GM19397 (cell line): ENCODE measurements at regions not wholly inside any gene's neighbourhood (a gene's known extent, or its start where the extent isn't known, plus 50 kb on each side); places are given as distances from the start of the nearest gene placed in this dataset.
"Not testable (repeated sequence)": the region's sequence is repeated elsewhere in the genome, so short reads cannot be mapped to it uniquely, and the experiment has no call there.

Experiments used
- ATAC-seq: cut with Tn5 transposase; IDR thresholded peaks from one replicate; pipeline ENCODE4 v1.9.1; 2021; ENCODE audit warnings: mild to moderate bottlenecking, moderate library complexity; ENCODE audit not compliant: unreplicated experiment

- ATAC-seq: no peak
Measured at GRCh38 chr13:38012096-38012495, 142.5 kb upstream of the TRPC4 start.

- no peak for ATAC-seq
Measured at GRCh38 chr13:38008636-38009035, 139.1 kb upstream of the TRPC4 start.

GRCh38 chr13:38002606-38003005 lies 133.0 kb upstream of the TRPC4 start:
- ATAC-seq: no peak

- ATAC-seq: no peak
Measured at GRCh38 chr13:37997641-37998040, 128.1 kb upstream of the TRPC4 start.

GRCh38 chr13:37995092-37995491 lies 125.5 kb upstream of the TRPC4 start:
- ATAC-seq: no peak

GRCh38 chr13:37986811-37987210 lies 117.2 kb upstream of the TRPC4 start:
- ATAC-seq: no peak

GRCh38 chr13:37985281-37985680 lies 115.7 kb upstream of the TRPC4 start:
- ATAC-seq: no peak

- ATAC-seq: no peak
Measured at GRCh38 chr13:37984357-37984756, 114.8 kb upstream of the TRPC4 start.

GRCh38 chr13:37981932-37982331 lies 112.4 kb upstream of the TRPC4 start:
- ATAC-seq: no peak

- ATAC-seq: no peak
Measured at GRCh38 chr13:37978680-37979079, 109.1 kb upstream of the TRPC4 start.

- no peak for ATAC-seq
Measured at GRCh38 chr13:37968555-37968954, 99.0 kb upstream of the TRPC4 start.

- ATAC-seq: no peak
Measured at GRCh38 chr13:37966266-37966665, 96.7 kb upstream of the TRPC4 start.

GRCh38 chr13:37960427-37960826 lies 90.9 kb upstream of the TRPC4 start:
- ATAC-seq: no peak

- no peak for ATAC-seq
Measured at GRCh38 chr13:37959284-37959683, 89.7 kb upstream of the TRPC4 start.

- ATAC-seq: no peak
Measured at GRCh38 chr13:37956536-37956935, 87.0 kb upstream of the TRPC4 start.

GRCh38 chr13:37954597-37954996 lies 85.0 kb upstream of the TRPC4 start:
- not testable (repeated sequence) for ATAC-seq

- no peak for ATAC-seq
Measured at GRCh38 chr13:37954191-37954590, 84.6 kb upstream of the TRPC4 start.

GRCh38 chr13:37953696-37954095 lies 84.1 kb upstream of the TRPC4 start:
- ATAC-seq: no peak

- no peak for ATAC-seq
Measured at GRCh38 chr13:37950016-37950415, 80.4 kb upstream of the TRPC4 start.

- ATAC-seq: no peak
Measured at GRCh38 chr13:37947419-37948140, 78.0 kb upstream of the TRPC4 start.

GRCh38 chr13:37945651-37946575 lies 76.3 kb upstream of the TRPC4 start:
- no peak for ATAC-seq

GRCh38 chr13:37944869-37945442 lies 75.4 kb upstream of the TRPC4 start:
- no peak for ATAC-seq
